AG04449 (cell line): ENCODE measurements at regions not wholly inside any gene's neighbourhood (a gene's known extent, or its start where the extent isn't known, plus 50 kb on each side); places are given as distances from the start of the nearest gene placed in this dataset.

ENCODE experiments used
- CTCF ChIA-PET: fragments of 350-600 bp; formaldehyde crosslinking; extraction: SDS; loops from one replicate; lab custom pipeline; 2021; ENCODE audit warnings: antibody characterized with exemption; lab: Yijun Ruan, JAX
- POLR2A ChIA-PET: fragments of 400-600, 350-600 bp; formaldehyde crosslinking; extraction: SDS; loops from one replicate; lab custom pipeline; 2020; ENCODE audit warnings: antibody characterized with exemption, inconsistent platforms; lab: Yijun Ruan, JAX
- DNase-seq: peaks from one replicate; pipeline ENCODE4 v3.0.0-alpha.2; 2010; ENCODE audit warnings: low read depth, low spot score
- H3K4me3 ChIP-seq: 2 replicates; pipeline ENCODE4 v1.5.1; 2011; ENCODE audit warnings: low read depth, mild to moderate bottlenecking, control low read depth, low read length
- TF ChIP-seq, protein P1 (sequence below): IDR thresholded peaks from one replicate; pipeline ENCODE4 v1.5.1; 2011; ENCODE audit warnings: mild to moderate bottlenecking, moderate library complexity, low read length, control low read depth, inconsistent platforms; ENCODE audit not compliant: insufficient read depth; ENCODE audit errors: missing control alignments

DNA sequence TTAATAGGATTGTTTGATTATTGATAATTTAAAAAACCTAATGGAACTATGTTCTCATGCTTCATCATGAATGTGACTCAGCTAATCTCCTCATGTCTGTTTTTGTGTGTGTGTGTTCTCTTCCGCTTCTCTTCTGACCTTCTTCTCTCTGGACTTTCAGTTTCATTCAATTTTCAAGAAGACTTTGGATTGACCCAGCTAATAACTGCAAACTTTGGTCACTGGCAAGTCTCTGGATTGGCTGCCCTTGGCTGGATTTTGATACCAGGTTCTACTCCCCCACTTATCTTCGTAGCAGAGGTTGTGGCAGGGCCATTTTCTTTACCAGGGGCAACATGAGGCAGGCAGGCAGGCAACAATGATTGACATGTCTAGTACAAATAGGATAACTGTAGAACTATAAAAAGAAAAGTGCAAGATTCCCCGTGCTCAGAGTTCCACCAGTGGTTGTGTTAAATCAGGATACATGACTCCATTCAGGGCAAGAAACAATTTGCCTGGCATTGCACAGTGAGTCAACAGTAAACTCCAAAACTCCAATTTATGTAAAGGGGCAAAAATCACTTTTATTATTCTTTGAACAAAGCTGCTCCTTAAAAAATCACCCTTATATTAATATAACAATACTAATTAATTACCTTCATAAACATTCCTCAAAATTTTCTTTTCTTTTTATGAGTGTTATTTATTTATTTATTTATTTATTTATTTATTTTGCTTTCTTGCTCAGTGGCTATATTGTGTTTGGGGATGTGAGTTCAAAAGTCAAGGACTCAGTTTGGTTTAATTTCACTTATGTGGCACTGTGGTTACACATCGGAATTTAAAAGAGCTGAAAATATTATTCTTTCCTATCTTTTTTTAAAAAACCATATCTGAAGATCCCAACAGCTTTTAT, 167.6 kb downstream of the RND3 start:
- DNase-seq, result no peak
- ChIA-PET POLR2A (no interaction called here), CTCF (interaction anchor here (1.4 kb wide), 1 partner anchor 13 kb away, joined by 3 read pairs; no protein-coding TSS in a partner anchor)
- TF ChIP-seq, protein P1, sequence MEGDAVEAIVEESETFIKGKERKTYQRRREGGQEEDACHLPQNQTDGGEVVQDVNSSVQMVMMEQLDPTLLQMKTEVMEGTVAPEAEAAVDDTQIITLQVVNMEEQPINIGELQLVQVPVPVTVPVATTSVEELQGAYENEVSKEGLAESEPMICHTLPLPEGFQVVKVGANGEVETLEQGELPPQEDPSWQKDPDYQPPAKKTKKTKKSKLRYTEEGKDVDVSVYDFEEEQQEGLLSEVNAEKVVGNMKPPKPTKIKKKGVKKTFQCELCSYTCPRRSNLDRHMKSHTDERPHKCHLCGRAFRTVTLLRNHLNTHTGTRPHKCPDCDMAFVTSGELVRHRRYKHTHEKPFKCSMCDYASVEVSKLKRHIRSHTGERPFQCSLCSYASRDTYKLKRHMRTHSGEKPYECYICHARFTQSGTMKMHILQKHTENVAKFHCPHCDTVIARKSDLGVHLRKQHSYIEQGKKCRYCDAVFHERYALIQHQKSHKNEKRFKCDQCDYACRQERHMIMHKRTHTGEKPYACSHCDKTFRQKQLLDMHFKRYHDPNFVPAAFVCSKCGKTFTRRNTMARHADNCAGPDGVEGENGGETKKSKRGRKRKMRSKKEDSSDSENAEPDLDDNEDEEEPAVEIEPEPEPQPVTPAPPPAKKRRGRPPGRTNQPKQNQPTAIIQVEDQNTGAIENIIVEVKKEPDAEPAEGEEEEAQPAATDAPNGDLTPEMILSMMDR, result no peak
- H3K4me3 ChIP-seq, result no peak overlapping the region

DNA sequence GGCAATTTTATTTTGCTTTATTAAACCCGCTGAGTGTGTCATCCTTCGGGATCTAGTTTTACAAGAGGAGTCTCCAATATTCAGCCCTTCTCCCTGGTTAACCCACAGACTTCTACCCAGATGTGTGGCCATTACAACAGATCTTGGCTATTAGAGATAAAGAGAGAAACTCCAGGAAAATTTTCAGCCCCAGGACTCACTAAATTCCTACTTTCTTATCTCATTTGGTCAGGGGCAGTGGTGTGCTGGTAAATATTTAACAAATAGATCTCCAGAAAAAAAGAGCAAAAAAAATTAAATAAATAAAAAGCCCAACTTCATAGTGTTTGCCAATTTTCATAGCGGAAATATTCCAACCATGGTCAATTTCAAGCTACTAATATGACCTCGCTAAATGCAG, 168.4 kb downstream of the RND3 start:
- no peak overlapping the region for H3K4me3 ChIP-seq
- POLR2A ChIA-PET, result no interaction called here
- TF ChIP-seq, protein P1, result no peak
- CTCF ChIA-PET, result no interaction called here
- no peak for DNase-seq

DNA sequence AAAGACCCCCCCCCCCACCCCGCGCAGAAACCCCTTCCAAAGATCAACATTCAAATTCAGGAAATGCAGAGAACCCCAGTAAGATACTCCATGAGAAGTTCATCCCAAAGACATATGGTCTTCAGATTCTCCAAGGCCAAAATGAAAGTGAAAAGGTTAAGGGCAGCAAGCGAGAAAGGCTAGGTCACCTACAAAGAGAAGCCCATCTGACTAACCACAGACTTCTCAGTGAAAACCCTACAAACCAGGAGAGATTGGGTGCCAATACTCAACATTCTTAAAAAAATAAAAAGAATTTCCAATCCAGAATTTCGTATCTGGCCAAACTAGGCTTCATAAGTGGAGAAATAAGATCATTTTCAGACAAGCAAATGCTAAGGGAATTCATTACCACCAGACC, 175.2 kb downstream of the RND3 start:
- H3K4me3 ChIP-seq, result no peak overlapping the region
- ChIA-PET CTCF (no interaction called here), POLR2A (no interaction called here)
- TF ChIP-seq, protein P1, result no peak
- no peak for DNase-seq

DNA sequence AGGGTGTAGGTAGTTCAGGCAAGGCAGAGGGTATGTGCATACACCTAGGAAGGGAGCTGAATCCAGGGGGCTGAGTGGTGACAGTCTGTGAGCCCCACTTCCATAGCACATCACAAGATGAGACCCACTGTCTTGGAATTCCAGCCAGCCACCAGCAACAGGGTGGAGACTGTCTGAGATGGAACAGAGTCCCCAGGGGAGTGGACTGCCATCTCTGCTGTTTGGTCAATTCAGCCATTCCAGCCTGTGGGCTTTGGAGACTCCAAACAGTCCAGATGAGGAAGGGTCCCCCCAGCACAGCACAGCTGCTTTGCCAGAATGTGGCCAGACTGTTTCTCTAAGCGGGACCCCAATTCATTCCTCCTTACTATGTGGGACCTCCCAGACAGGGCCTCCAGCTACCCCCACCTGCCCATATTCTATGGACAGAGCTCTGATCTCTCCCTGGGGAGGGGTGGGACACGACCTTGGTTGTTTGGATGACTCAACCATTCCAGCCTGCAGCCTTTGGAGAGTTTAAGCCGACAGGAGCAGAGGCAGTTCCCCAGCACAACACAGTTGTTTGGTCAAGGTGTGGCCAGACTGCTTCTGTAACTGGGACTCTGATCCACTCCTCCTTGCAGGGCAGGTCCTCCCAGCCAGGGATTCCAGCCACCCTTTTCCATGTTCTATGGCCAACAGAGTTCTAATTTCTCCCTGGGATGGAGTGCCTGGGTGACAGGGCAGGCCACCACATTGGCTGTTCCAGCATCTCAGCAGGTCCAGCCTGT, 178.0 kb downstream of the RND3 start:
- TF ChIP-seq, protein P1, result no peak
- H3K4me3 ChIP-seq, result no peak overlapping the region
- ChIA-PET POLR2A (no interaction called here), CTCF (no interaction called here)
- DNase-seq, result no peak

- ChIA-PET CTCF (interaction anchor here (1.0 kb wide), 1 partner anchor 13 kb away, joined by 3 read pairs; no protein-coding TSS in a partner anchor), POLR2A (no interaction called here)
- H3K4me3 ChIP-seq, result no peak overlapping the region
- TF ChIP-seq, protein P1, result no peak
- no peak for DNase-seq
Measured at GRCh38 chr2:150307258-150307657, 180.2 kb downstream of the RND3 start.

- ChIA-PET CTCF (no interaction called here), POLR2A (no interaction called here)
- no peak for DNase-seq
- H3K4me3 ChIP-seq, result no peak overlapping the region
- TF ChIP-seq, protein P1, result no peak
Measured at GRCh38 chr2:150303281-150303680, 184.2 kb downstream of the RND3 start.
